GM04504 (cell line): ENCODE measurements at regions not wholly inside any gene's neighbourhood (a gene's known extent, or its start where the extent isn't known, plus 50 kb on each side); places are given as distances from the start of the nearest gene placed in this dataset.

Source experiments
- DNase-seq: peaks from one replicate; pipeline ENCODE4 v3.0.0-alpha.2; 2012; ENCODE audit warnings: low read depth

GRCh38 chr19:28535352-28535775 lies 677.6 kb downstream of the UQCRFS1 start:
- no peak for DNase-seq

GRCh38 chr19:28534766-28535351 lies 678.1 kb downstream of the UQCRFS1 start:
- DNase-seq: no peak

GRCh38 chr19:28532765-28533341 lies 680.1 kb downstream of the UQCRFS1 start:
- no peak for DNase-seq

GRCh38 chr19:28531979-28532378 lies 681.0 kb downstream of the UQCRFS1 start:
- no peak for DNase-seq

- no peak for DNase-seq
Observed at GRCh38 chr19:28530406-28531035, 682.4 kb downstream of the UQCRFS1 start.

GRCh38 chr19:28526038-28526437 lies 686.9 kb downstream of the UQCRFS1 start:
- no peak for DNase-seq

GRCh38 chr19:28523619-28524018 lies 689.3 kb downstream of the UQCRFS1 start:
- no peak for DNase-seq

- DNase-seq: no peak
Observed at GRCh38 chr19:28522545-28522922, 690.4 kb downstream of the UQCRFS1 start.

GRCh38 chr19:28521614-28522544 lies 691.1 kb downstream of the UQCRFS1 start:
- DNase-seq: no peak

- no peak for DNase-seq
Observed at GRCh38 chr19:28520998-28521568, 691.9 kb downstream of the UQCRFS1 start.

GRCh38 chr19:28519952-28520861 lies 692.7 kb downstream of the UQCRFS1 start:
- no peak for DNase-seq

- DNase-seq: no peak
Observed at GRCh38 chr19:28519218-28519779, 693.7 kb downstream of the UQCRFS1 start.

GRCh38 chr19:28516415-28516872 lies 696.5 kb downstream of the UQCRFS1 start:
- no peak for DNase-seq

GRCh38 chr19:28514166-28514565 lies 698.8 kb downstream of the UQCRFS1 start:
- DNase-seq: no peak

- DNase-seq: no peak
Observed at GRCh38 chr19:28511655-28512054, 701.3 kb downstream of the UQCRFS1 start.

- no peak for DNase-seq
Observed at GRCh38 chr19:28509079-28509895, 703.7 kb downstream of the UQCRFS1 start.

GRCh38 chr19:28508666-28509065 lies 704.3 kb downstream of the UQCRFS1 start:
- DNase-seq: no peak

GRCh38 chr19:28505933-28506332 lies 707.0 kb downstream of the UQCRFS1 start:
- no peak for DNase-seq

GRCh38 chr19:28505134-28505533 lies 707.8 kb downstream of the UQCRFS1 start:
- no peak for DNase-seq

- no peak for DNase-seq
Observed at GRCh38 chr19:28504727-28505126, 708.2 kb downstream of the UQCRFS1 start.
